ENCODE measurements at regions not wholly inside any gene's neighbourhood (a gene's known extent, or its start where the extent isn't known, plus 50 kb on each side); places are given as distances from the start of the nearest gene placed in this dataset.
A peak's percentile ranks its signal among the peaks of the same experiment; 100 is the strongest.

DNA sequence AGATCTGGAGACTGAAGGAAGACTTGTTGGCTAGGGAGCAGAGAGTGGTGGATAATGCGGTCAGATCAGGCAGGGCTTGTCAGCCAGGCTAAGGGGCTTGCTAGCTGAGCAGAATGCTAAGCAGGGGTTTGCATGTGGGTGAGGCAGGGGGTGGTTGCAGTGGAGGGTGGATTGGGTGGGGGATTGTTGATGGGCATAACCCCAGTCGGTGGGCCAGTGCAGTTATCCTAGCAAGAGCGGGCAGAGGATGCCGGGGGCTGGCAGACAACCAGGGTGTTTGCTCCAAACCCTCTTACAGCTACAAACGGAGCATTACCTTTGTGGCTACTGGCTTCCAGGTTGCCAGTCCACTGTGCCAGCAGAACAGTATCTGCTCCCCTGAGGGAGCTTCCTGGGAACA lies 131.5 kb upstream of the LGALSL start:
- no peak for DNase-seq

DNA sequence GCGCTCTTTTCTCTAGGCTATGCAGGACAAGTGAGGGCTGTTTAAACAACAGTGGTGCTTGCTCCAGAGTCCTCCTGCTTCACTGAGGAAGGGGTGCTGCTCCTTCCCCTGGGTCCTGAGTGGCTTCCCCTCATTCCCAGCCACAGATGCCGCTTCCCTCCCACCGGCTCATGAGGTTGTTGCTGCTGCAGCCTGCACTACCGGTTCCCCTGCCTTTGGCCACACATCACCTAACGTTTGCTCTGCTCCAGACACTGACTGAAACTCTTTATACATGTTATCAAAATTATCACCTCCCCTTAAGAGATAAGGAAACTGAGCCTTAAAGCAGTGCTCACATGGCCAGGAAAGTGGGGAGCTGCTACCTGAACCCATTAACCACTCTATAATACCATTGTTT lies 130.8 kb upstream of the LGALSL start:
- no peak for DNase-seq

GRCh38 chr2:64324746-64325410 lies 129.1 kb upstream of the LGALSL start:
- no peak for DNase-seq

- peak; percentile 13 for DNase-seq
These were observed 128.5 kb upstream of the LGALSL start for GRCh38 chr2:64325477-64325851.

DNA sequence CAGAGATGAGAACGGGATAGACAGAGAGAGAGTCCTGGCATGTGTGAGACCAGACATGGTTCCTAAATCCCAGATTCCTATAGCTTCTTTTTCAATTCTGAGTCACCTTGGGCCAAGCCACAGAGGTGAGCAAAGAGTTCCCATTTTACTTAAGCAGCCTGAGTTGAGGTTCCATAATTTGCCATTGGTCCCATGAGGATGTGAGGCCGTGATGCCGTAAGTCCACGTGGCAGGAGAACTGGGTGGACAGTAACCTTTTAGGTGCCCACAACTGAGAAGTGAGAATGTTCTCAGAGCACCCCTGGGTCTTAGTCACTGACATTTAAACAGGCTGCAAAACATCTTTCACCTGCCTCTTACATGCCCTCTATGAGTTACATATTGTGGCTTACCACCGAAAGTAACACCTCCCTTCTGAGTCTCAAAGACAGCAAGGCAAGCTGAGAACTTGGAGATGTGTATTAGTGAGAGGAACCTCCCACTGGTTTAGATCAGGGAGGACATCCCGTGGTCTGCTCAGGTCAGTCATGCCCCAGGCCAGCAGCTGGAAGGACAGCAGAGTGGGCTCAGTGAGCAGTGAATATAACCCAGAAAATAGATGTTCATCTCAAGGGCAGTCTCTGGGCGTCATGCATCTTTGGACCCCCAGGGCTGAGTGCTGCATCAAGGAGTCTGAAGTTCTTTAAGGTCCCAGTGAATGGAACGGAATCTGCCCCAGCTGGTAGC lies 127.9 kb upstream of the LGALSL start:
- peak; percentile 47 to 62 for DNase-seq

DNA sequence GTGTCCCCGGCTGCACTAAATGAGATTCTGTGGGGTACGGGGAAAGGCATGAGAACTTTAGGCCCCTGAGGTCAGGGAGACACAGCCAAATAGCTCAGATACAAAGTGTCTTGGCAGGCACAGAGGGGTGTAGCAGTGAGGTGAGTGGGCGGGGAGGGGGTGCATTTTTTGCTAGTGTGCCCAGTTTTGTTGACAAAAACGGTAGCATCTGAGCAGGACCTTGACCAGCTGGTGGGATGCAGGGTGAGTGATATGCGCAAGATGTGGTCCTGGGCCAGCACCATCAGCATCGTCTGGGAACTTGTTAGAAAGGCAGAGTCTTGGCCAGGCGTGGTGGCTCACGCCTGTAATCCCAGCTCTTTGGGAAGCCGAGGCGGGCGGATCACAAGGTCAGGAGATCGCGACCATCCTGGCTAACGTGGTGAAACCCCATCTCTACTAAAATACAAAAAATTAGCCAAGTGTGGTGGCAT lies 127.3 kb upstream of the LGALSL start:
- no peak for DNase-seq

DNA sequence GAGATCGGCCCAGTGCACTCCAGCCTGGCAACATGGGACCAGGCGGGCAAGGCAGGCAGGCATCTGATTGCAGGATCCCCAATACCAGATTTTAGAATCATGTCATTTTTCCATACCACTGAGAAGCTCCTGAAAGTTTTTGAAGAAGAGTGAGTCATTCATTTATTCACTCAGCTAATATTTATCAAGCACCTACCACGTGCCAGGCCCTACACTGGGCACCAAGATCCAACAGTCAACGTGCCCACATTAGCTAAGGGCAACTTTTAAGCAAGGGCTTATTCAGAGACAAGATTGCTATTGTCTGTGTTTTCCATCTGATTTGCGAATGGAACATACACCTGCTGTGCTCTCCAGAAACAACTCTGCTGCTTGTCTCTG lies 126.8 kb upstream of the LGALSL start:
- no peak for DNase-seq

DNA sequence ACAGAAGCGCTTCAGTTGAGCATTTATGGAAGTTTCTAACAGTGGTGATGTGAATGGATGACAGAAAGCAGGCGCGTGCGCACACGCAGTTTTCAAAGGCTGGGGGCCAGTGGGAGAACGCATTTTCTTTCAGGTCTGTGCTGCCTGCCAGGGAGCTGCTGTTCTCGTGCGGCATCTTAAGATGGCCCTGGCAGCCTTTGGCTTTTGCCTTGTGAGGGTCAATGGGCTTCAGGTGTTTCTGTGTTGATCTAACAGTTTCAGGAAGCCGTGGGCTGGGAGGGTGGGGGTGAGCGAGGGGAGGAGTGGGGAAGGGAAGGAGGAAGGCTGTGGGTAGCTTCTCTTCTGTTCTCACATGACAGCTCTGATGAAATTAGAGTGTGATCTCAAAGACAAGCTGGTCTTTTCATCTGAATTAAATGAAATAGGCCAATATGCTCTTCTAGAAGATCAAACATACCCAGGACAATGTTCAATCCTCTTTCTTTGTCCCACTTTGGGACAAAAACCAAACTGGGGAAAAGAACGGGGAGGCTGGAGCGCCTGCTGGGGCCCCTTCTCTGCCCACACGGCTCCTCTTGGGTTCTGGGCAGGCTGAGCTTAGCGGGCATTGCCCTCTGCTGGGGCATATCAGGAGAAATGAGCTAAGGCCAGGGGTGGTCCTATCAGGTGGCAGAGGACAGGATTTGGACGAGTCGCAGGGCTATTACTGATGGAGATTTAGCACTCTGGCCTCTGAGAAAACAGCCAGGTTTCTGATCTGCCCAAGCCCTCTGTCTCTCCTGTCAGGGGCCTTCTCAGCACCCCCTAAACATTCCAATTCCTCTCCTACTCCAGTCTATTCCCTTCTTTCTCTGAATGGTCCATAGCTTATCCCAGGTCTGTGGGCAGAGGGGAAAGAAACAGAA lies 126.2 kb upstream of the LGALSL start:
- peak; percentile 52 to 62 for DNase-seq

- no peak for DNase-seq
These were observed 125.6 kb upstream of the LGALSL start for GRCh38 chr2:64328415-64328722.

GRCh38 chr2:64328756-64329155 lies 125.2 kb upstream of the LGALSL start:
- DNase-seq = no peak

GRCh38 chr2:64329848-64330247 lies 124.1 kb upstream of the LGALSL start:
- DNase-seq = no peak

- peak; percentile 79 to 84 for DNase-seq
These were observed 123.5 kb upstream of the LGALSL start for GRCh38 chr2:64330281-64331113.

DNA sequence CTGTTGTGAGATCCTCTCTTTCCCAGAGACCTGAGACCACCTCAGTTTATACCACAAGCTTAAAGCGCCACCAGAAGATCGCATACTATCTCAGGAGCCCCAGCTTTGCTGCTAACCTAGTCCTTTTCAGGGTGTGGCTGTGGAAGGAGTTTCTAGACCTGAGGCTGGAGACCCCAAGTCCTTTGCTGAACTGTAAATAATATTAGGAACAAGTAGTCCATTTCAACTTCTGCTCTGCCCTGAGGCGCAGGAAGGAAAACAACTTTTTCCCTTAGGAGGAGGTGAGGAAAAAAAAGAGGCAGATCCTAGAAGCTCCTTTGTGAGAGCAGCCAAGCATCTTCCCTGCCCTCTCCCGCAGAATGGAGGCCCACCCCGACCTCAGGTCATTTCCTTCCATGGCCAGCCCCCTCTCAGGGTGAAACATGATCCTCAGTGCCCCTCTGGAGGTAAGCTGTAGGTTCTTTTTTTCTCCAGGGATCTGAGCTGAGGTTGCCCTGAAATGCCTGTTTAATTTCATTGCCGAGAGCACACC lies 122.8 kb upstream of the LGALSL start:
- no peak for DNase-seq

- DNase-seq = no peak
These were observed 121.9 kb upstream of the LGALSL start for GRCh38 chr2:64331849-64332699.

DNA sequence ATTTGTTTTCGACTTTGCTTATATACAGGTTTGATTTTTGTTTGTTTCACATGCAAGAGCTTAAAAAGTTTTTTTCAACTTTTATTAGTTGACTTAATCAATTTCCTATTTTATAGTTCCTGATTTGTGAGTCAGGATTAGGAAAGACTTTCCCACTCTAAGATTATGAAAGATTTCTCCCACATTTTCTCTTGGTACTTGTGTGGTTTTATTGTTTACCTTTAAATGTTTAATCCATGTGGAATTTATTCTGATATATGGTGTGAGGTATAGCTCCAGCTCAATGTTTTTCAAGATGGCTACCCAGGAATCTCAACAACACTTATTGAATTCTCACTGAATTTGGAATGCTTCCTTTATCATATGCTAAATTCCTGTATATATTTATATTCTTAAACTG lies 117.8 kb upstream of the LGALSL start:
- no peak for DNase-seq

DNA sequence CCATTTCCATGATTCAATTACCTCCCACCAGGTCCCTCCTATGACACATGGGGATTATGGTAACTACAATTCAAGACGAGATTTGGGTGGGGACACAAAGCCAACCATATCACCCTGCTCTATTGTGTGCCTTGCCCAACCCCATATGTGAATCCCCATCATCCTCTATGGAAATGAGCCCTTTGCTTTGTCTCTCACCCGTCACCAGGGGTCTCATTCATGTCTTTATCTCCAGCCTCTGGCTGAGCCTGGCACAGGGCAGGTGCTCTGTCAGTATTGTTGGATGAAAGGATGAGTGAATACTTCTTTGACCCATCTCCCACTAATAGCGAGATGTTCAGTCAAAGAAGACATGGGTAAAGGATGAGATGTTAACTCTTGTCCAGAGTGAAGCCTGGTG lies 116.6 kb upstream of the LGALSL start:
- DNase-seq = no peak

DNA sequence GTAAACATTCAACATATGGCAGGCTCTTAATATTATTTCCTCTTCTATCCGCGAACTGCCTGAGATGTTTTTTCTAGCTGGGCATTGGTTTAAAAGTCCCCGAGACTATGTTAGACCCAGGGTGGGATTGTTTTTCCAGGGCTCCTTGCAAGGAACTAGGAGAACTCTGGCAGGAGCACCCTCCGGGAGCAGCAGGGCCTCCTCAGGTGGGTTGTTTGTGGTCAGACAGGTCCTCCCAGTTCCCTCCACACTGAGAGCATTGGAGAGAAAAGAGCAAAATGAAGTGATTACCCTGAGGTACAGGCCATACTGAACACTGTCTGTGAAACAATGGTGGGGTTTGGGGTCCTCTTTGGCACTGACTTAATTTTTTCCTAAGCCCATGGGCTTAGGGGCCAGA lies 115.9 kb upstream of the LGALSL start:
- DNase-seq = no peak

DNA sequence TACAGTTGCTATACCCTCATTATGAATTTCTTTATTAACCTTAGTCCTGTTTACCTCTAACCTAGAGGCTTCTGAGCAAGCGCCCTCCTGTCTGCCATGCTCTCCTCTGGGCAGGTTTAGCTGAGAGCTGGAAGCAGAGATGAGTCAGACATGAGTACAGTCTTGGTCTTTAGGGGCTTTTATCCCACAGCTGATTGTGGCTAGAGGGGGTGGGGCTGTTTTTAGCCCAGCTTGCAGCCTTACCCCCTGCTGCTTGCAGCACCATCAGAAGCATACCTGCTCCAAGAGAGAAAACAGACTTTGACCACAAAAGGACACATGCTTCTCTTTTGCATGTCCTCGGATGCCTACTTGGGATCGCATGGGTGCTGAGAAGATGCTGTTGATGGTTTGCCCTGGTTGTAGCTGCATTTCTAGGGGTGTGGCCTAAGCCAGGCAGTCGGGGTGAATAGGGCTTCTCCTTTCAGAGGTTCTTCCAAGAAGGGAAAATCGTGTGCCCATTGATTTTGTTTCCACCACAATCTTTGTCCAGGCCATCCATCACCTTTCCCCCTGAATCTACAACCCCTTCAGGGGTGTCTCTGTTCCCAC lies 115.0 kb upstream of the LGALSL start:
- no peak for DNase-seq

DNA sequence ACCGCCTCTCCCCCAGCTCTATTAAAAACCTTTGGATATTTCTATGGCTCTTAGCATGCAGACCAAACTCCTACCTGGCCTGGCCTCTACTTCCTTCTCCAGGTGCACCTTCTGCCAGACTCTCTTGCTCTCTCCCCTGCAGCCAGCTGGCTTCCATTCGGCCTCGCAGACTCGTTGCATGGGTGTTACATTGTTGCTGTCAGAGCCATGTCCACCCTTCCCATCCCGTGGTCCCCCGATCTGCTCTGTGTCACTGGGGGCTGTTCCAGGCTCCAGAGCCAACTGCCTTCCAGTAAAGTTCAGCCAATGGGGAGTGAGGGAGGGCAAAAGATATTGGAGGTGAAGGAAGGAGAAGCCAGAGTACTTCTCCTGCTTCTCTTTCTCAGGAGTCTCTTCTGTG lies 112.5 kb upstream of the LGALSL start:
- DNase-seq = no peak

- no peak for DNase-seq
These were observed 111.5 kb upstream of the LGALSL start for GRCh38 chr2:64342195-64343099.

Data from activated CD4-positive, alpha-beta T cell treated with anti-CD3 and anti-CD28 coated beads, Interleukin-2, amount 50 U/mL, for 48 hours (primary cell).